ENCODE measurements at regions not wholly inside any gene's neighbourhood (a gene's known extent, or its start where the extent isn't known, plus 50 kb on each side); places are given as distances from the start of the nearest gene placed in this dataset.
"Not testable (repeated sequence)": the region's sequence is repeated elsewhere in the genome, so short reads cannot be mapped to it uniquely, and the experiment has no call there.

DNA sequence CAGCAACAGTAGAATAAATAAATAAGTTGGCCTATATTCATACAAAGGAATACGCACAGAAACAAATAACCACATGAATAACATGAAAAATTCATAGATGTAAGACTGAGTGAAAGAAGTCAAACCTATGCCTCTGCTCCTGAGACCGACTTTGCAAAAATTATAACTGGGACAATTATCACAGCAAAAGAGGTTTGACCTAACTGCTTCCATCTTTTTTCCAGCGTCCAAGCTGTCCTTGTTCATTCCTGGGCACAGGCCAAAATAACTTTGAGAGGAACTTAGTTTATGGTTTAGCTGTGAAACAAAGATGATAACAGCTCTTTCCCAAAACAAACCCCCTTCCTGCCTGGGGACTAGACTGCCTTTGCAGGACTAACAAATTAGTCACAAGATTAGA lies 109.6 kb upstream of the NBPF11 start:
- DNase-seq = not testable (repeated sequence)

- not testable (repeated sequence) for DNase-seq
Observed at GRCh38 chr1:148257886-148258285, 105.8 kb upstream of the NBPF11 start.

GRCh38 chr1:148254611-148255429 lies 102.7 kb upstream of the NBPF11 start:
- not testable (repeated sequence) for DNase-seq

- DNase-seq = not testable (repeated sequence)
Observed at GRCh38 chr1:148253808-148254207, 101.7 kb upstream of the NBPF11 start.

- not testable (repeated sequence) for DNase-seq
Observed at GRCh38 chr1:148248798-148249197, 96.7 kb upstream of the NBPF11 start.

- not testable (repeated sequence) for DNase-seq
Observed at GRCh38 chr1:148246258-148246861, 94.3 kb upstream of the NBPF11 start.

GRCh38 chr1:148245843-148246242 lies 93.8 kb upstream of the NBPF11 start:
- not testable (repeated sequence) for DNase-seq

DNA sequence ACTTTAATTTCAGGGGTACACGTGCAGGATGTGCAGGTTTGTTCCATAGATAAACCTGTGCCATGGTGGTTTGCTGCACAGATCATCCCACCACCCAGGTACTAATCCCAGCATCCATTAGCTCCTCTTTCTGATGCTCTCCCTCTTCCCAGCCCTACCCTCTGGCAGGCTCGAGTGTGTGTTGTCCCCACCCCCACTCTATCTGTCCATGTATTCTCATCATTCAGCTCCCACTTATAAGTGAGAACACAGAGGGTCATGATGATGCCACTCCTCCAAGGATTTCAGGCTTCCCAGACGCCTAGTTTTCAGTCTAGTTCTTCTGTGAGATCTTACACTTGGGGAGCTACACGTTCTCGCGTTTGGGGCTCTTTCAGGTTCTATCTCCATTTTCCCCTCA lies 93.4 kb upstream of the NBPF11 start:
- DNase-seq = not testable (repeated sequence)

DNA sequence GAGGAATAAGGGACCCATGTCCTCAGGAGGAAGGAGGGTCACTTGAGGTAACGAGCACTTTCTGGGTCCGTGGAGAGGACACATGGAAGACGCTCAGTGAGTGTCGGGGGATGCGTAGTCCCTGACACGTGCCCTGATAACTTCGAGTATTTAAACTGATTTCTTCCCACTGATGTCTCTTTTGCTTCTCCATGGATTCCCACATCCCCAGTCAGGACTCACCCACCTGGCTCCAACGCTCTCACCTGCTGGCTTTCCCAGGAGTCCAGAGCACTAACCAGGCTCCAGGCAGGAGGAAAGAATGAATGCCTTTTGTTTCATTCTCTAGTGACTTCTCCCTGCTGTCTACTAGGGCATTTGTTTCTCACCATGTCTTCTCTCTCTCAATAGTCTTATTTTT lies 81.2 kb upstream of the NBPF11 start:
- not testable (repeated sequence) for DNase-seq

- DNase-seq = not testable (repeated sequence)
Observed at GRCh38 chr1:148228846-148229245, 76.8 kb upstream of the NBPF11 start.

DNA sequence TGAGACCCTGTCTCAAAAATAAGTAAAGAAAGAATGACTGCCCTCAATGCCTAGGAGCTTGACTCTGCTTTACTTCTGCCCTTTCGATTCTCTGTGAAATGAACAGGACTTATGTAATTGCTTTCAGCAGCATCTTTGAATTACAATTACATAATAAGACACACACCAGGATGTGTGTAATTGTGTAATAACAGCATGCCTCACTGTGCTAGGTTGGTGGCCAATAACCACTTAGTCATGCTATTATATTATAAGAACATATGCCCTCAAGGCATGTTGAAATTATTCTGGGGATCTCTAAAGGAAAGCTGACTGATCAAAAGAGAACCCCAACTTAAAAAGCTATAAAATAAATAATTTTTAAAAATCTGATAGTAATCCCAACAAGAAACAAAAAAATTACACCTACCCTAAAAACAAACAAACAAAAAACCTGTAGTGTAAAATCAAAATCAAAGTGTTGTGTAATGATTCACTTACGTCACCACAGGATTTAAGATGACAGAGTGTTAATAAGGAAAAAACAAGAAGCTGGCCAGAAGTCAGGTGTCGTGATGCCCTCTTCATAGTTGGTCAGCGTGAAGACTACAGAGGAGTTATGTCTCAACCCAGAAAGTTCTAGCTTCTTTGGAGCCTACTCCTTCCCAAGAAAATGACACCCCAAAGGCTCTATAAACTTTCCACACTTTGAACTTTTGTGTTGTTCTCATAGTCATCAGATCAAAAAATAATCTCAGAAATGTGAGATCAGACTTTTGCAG lies 70.5 kb upstream of the NBPF11 start:
- DNase-seq = not testable (repeated sequence)

DNA sequence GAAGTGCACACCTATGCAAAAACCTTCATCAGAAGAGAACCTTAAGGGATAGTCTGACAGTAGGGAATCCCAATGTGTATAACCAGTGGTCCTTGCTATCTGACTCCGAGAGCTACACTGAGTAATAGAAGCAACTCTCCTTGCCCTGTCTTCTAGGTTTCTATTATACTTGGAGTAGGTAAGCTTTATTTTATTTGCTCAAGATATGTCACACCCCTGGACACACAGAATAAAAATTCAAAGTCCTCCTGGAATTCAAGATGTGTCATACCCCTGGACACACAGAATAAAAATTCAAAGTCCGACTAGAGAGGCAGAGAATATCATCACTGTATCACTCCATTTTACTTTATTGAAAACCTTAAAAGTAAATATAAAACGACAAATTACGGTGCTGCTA lies 69.5 kb upstream of the NBPF11 start:
- not testable (repeated sequence) for DNase-seq

DNA sequence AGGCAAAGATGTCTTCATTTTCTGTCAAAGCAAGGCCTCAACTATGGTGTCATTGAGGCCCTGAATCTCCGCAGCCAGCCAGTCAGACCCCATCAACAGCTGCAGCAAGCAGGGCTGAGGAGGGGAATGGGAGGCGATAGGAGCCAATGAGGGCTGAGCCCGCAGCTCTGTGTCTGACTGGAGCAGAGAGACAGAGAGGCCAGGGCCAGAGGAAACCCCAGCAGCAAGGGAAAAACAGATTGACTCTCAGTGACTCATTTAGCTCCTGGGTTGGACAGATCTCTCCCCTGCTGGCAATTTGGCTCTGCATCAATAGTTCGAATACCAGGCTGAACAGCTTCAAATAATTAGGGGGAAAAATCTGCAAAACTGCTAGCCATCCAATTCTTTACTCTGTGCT lies 67.1 kb upstream of the NBPF11 start:
- not testable (repeated sequence) for DNase-seq

- DNase-seq = not testable (repeated sequence)
Observed at GRCh38 chr1:148211191-148211590, 59.1 kb upstream of the NBPF11 start.

GRCh38 chr1:148210624-148211023 lies 58.5 kb upstream of the NBPF11 start:
- DNase-seq = not testable (repeated sequence)

DNA sequence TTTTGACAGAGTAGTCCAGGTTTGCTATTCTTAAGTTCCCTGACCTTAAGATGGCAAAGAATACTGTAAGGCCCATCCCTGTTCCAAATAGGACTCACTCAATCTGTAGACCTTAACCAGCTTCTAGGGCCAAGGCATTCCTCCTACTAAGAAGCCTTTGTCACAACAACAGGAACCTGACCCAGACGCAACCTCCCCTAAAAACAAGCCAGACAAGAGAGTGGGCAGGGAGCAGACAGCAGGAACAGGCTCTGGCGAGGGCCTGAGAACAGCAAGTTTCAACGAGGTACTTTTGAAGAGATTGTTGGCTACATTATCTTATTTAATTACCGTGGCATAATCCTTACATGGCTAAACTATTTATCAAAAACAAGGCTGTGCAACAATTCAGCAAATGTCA lies 58.1 kb upstream of the NBPF11 start:
- DNase-seq = not testable (repeated sequence)

- DNase-seq = not testable (repeated sequence)
Observed at GRCh38 chr1:148202013-148202412, 49.9 kb upstream of the NBPF11 start.

Data from stimulated activated naive CD4-positive, alpha-beta T cell treated with Interleukin-2 at 50 U/mL for 16 hours (primary cell).